ENCODE measurements at regions not wholly inside any gene's neighbourhood (a gene's known extent, or its start where the extent isn't known, plus 50 kb on each side); places are given as distances from the start of the nearest gene placed in this dataset.

DNA sequence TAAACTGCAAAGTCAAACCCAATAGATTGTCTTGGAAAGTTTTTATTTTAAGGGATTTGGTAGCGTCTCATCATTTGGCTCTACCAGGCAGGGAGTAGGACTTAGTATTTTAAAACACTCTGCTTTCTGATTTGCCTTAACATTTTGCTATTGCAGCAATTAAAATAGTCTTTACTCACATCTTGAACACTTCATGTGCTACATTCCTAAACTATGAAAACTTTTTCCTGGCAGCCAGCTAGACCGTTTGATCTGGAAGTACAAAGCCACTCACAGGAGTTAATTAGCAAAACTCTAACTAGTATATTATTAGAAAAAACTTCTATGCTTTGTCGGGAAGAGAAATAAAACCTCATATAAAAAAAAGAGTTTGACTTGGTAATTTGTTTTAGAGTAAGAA lies 111.4 kb downstream of the TFPI2 start:
- WGBS, 2 donors (ENCODE audit: low coverage in 1 of 2): 56 to 63% methylated on average over 3 of the region's 3 CpGs
- no peaks in the 10 kb centered on the region for H3K4me1 ChIP-seq
- no peaks in the 10 kb centered on the region for H3K27me3 ChIP-seq
- TF ChIP-seq EP300 (IDR thresholded peaks at IDR 0.05; ENCODE audit: low read depth) (no peak), POLR2A (IDR thresholded peaks at IDR 0.05) (no peak), POLR2AphosphoS5 (IDR thresholded peaks at IDR 0.05) (no peak)
- TF ChIP-seq, protein P1, sequence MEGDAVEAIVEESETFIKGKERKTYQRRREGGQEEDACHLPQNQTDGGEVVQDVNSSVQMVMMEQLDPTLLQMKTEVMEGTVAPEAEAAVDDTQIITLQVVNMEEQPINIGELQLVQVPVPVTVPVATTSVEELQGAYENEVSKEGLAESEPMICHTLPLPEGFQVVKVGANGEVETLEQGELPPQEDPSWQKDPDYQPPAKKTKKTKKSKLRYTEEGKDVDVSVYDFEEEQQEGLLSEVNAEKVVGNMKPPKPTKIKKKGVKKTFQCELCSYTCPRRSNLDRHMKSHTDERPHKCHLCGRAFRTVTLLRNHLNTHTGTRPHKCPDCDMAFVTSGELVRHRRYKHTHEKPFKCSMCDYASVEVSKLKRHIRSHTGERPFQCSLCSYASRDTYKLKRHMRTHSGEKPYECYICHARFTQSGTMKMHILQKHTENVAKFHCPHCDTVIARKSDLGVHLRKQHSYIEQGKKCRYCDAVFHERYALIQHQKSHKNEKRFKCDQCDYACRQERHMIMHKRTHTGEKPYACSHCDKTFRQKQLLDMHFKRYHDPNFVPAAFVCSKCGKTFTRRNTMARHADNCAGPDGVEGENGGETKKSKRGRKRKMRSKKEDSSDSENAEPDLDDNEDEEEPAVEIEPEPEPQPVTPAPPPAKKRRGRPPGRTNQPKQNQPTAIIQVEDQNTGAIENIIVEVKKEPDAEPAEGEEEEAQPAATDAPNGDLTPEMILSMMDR (IDR thresholded peaks at IDR 0.05): no peak
- H3K9me3 ChIP-seq: no peaks in the 10 kb centered on the region
- in situ Hi-C loops (cut with MboI; ENCODE audit: low pct_ligation_motif_present in 1 of 4, low pct_unique_long_range_greater_than_20kb in 1 of 4, low sequenced_read_pairs in 3 of 4): no loop called here
- H3K27ac ChIP-seq: no peak overlapping the region
- H3K4me3 ChIP-seq: no peak overlapping the region
- DNase-seq: no peak
- H3K36me3 ChIP-seq: no peaks in the 10 kb centered on the region
- intact Hi-C loops (cut with DNase I; ENCODE audit: low total_unique reads): no loop called here

DNA sequence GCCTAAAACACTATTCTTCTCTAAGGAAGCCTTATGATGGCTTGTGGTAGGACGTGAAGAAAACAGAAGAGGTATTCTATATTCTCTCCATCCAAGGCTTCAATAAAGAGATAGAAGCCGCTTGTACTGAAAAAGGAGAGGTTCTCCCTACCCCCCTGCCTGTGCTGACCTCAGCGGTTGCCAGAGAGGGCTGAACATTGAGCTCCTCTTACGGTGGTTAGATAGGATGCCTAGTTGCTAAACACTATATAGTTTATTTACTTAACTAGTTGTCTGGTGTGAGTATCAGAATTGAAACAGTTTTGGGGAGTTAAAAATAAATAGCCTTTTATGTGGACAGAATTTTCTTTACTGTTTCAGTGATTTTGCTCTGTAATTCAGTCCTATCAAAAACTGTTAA lies 112.2 kb downstream of the TFPI2 start:
- no peak for DNase-seq
- TF ChIP-seq, protein P1 (IDR thresholded peaks at IDR 0.05): no peak
- TF ChIP-seq EP300 (IDR thresholded peaks at IDR 0.05; ENCODE audit: low read depth) (no peak), POLR2A (IDR thresholded peaks at IDR 0.05) (no peak), POLR2AphosphoS5 (IDR thresholded peaks at IDR 0.05) (no peak)
- Histone ChIP-seq H3K27me3 (no peaks in the 10 kb centered on the region), H3K36me3 (no peaks in the 10 kb centered on the region), H3K27ac (no peak overlapping the region), H3K4me1 (no peaks in the 10 kb centered on the region), H3K9me3 (no peaks in the 10 kb centered on the region), H3K4me3 (no peak overlapping the region)
- WGBS, 2 donors (ENCODE audit: low coverage in 1 of 2): 66 to 74% methylated on average over 2 to 4 of the region's 4 CpGs
- in situ Hi-C loops (cut with MboI; ENCODE audit: low pct_ligation_motif_present in 1 of 4, low pct_unique_long_range_greater_than_20kb in 1 of 4, low sequenced_read_pairs in 3 of 4): no loop called here
- intact Hi-C loops (cut with DNase I; ENCODE audit: low total_unique reads): no loop called here

DNA sequence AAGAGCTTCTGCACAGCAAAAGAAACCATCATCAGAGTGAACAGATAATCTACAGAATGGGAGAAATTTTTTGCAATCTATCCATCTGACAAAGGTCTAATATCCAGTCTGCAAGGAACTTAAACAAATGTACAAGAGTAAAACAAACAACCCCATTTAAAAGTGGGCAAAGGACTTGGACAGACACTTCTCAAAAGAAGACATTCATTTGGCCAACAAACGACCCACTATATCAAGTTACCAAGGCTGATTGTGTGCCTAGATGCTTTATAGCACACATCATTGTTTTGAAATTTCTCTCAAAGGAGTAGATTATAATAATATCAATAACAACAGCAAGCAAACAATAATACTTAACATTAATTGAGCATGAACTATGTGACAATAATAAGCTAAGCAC lies 117.1 kb downstream of the TFPI2 start:
- H3K9me3 ChIP-seq: no peaks in the 10 kb centered on the region
- no peaks in the 10 kb centered on the region for H3K36me3 ChIP-seq
- no peak overlapping the region for H3K4me3 ChIP-seq
- intact Hi-C loops (cut with DNase I; ENCODE audit: low total_unique reads): no loop called here
- TF ChIP-seq EP300 (IDR thresholded peaks at IDR 0.05; ENCODE audit: low read depth) (no peak), POLR2A (IDR thresholded peaks at IDR 0.05) (no peak), POLR2AphosphoS5 (IDR thresholded peaks at IDR 0.05) (no peak)
- TF ChIP-seq, protein P1 (IDR thresholded peaks at IDR 0.05): no peak
- no peak for DNase-seq
- in situ Hi-C loops (cut with MboI; ENCODE audit: low pct_ligation_motif_present in 1 of 4, low pct_unique_long_range_greater_than_20kb in 1 of 4, low sequenced_read_pairs in 3 of 4): no loop called here
- H3K27ac ChIP-seq: no peak overlapping the region
- no peaks in the 10 kb centered on the region for H3K4me1 ChIP-seq
- H3K27me3 ChIP-seq: no peaks in the 10 kb centered on the region
- 25 to 28% methylated on average over 1 of the region's 1 CpG for WGBS, 2 donors (ENCODE audit: low coverage in 1 of 2)

DNA sequence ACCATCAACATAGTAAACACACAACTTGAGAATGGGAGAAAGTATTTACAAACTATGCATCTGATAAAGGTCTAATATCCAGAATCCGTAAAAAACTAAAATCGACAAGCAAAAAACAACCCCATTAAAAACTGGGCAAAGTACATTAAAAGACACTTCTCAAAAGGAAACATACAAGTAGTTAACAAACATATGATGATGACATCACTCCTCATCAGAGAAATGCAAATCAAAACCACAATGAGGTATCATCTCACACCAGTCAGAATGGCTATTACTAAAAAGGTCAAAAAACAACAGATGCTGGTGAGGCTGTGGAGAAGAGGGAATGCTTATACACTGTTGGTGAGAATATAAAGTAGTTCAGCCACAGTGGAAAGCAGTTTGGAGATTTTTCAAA lies 125.1 kb downstream of the TFPI2 start:
- no peaks in the 10 kb centered on the region for H3K36me3 ChIP-seq
- no peaks in the 10 kb centered on the region for H3K27me3 ChIP-seq
- H3K27ac ChIP-seq: no peak overlapping the region
- H3K4me3 ChIP-seq: no peak overlapping the region
- DNase-seq: no peak
- in situ Hi-C loops (cut with MboI; ENCODE audit: low pct_ligation_motif_present in 1 of 4, low pct_unique_long_range_greater_than_20kb in 1 of 4, low sequenced_read_pairs in 3 of 4) (no loop called here), intact Hi-C loops (cut with DNase I; ENCODE audit: low total_unique reads) (no loop called here)
- H3K9me3 ChIP-seq: no peaks in the 10 kb centered on the region
- TF ChIP-seq, protein P1 (IDR thresholded peaks at IDR 0.05): no peak
- TF ChIP-seq POLR2AphosphoS5 (IDR thresholded peaks at IDR 0.05): no peak
- no peak for TF ChIP-seq EP300 (IDR thresholded peaks at IDR 0.05; ENCODE audit: low read depth)
- no peak for TF ChIP-seq POLR2A (IDR thresholded peaks at IDR 0.05)
- H3K4me1 ChIP-seq: no peaks in the 10 kb centered on the region
- 87 to 89% methylated on average over 2 of the region's 2 CpGs for WGBS, 2 donors (ENCODE audit: low coverage in 1 of 2)
